GM12891 (cell line): ENCODE measurements at regions not wholly inside any gene's neighbourhood (a gene's known extent, or its start where the extent isn't known, plus 50 kb on each side); places are given as distances from the start of the nearest gene placed in this dataset.
A peak's percentile ranks its signal among the peaks of the same experiment; 100 is the strongest.
"Not testable (repeated sequence)": the region's sequence is repeated elsewhere in the genome, so short reads cannot be mapped to it uniquely, and the experiment has no call there.

ENCODE experiments used
- DNase-seq: peaks from one replicate; pipeline ENCODE4 v3.0.0; 2011; ENCODE audit warnings: low spot score; ENCODE audit not compliant: insufficient read length
- FAIRE-seq: peaks from 2 replicates; lab custom pipeline; 2011; peaks lifted over from hg19 to GRCh38; lab: Jason Lieb, UNC
- PAX5 ChIP-seq: IDR thresholded peaks from 2 replicates; pipeline ENCODE4 v1.6.1; 2011; ENCODE audit warnings: low read length, moderate library complexity, mild to moderate bottlenecking; ENCODE audit not compliant: insufficient read depth, severe bottlenecking
- POLR2A ChIP-seq: IDR thresholded peaks from 2 replicates; pipeline ENCODE4 v1.6.1; 2011; ENCODE audit warnings: low read depth, low read length, control low read depth
- POLR2AphosphoS5 ChIP-seq: IDR thresholded peaks from 2 replicates; pipeline ENCODE4 v1.6.1; 2011; ENCODE audit warnings: low read depth, low read length, control low read depth
- POU2F2 ChIP-seq: IDR thresholded peaks from 2 replicates; pipeline ENCODE4 v1.6.1; 2011; ENCODE audit warnings: low read depth, mild to moderate bottlenecking, control low read depth, low read length, moderate library complexity
- SPI1 ChIP-seq: IDR thresholded peaks from 2 replicates; pipeline ENCODE4 v1.6.1; 2011; ENCODE audit warnings: low read depth, low read length, control low read depth
- TAF1 ChIP-seq: IDR thresholded peaks from 2 replicates; pipeline ENCODE4 v1.6.1; 2011; ENCODE audit warnings: low read depth, low read length, control low read depth

DNA sequence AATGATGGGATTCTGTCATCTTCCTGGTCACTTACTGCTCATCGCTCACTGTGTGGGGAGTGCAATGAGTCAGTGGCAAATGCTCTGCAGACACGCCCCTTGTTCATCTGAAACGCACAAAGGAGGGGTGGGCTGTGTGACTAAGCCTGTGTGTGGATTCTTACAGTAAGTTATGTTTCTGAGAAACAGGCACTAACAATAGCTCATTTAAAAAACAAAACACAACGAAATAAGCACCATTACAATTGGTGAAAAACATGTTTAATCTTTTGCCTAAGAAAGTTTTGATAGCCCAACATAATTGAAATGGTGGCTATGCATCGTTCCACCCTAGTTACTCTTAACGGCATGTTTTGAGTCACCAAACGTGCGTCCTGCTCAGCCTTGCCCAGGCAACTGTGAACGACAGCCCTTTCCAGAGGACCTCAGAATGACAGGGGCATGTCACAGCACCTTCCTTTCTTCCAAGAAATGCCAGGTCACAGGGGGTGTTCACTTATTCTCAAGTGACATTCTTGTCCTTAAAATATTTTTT is 118.4 kb upstream of the SGK1 start:
- peak; percentile 33 for DNase-seq
- TF ChIP-seq POLR2A (no peak), PAX5 (peak; percentile 96)
- peak; percentile 90 for FAIRE-seq

DNA sequence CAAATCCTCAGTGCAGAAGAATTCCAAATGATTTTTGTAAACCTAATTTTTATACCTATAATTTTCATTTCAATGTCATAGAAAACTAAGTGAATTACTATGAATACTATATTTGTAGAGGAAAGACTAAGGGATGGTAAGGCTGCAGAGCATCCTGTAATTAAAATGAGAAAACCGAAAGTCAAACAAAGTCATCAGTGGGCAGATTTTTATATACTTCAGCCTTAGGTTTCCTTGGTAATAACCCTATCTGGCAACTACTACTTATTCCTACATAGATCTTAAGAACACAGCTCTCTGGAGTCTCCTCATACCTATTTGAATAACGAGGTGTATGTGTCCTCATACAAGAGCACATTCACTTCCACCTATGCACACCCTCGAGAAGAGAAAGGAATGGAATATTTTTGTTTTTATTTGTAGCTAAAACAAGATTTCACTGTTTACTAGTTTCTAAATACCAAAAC is 117.9 kb upstream of the SGK1 start:
- DNase-seq (no peak), FAIRE-seq (no peak)
- no peak for TF ChIP-seq POU2F2
- no peak for TF ChIP-seq POLR2A
- TF ChIP-seq POLR2AphosphoS5, result no peak
- TF ChIP-seq PAX5, result no peak
- no peak for TF ChIP-seq SPI1
- no peak for TF ChIP-seq TAF1

DNA sequence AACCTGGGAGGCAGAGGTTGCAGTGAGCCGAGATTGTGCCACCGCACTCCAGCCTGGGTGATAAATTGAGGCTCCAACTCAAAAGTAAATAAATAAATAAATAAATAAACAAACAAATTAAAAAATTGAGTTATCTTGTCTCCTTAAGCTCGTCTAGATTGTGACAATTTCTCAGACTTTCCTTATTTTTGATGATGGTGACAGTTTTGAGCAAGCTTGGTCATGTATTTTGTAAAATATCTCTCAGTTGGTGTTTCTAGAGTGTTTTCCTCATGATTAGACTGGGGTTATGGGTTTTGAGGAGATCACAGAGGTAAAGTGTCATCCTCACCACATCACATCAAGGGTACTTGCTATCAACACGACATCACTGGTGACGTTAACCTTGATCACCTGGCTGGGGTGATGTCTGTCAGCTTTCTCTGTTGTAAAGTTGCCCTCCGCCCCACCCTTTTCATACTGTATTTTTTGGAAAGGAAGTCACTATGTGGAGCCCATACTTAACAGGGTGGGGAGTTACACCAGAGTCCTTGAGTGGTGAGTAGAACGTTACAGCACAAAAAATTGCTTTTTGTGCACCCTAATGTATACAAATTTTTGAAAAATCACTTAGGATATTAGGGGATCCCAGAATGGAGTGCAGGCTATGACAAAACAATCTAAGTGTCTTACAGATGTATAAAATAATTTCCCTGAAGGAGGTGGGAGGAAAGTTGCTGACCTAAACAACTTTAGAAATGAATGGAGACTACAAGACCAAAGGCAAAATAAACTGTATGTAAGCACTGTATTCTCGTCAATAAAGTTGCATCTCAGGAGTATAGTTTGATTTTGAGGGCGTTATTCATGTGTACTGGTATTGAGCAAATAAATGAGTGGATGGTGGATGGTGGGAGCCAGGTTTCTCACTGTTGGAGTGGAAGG is 116.4 kb upstream of the SGK1 start:
- DNase-seq, result no peak
- TF ChIP-seq PAX5 (no peak), POLR2A (no peak), TAF1 (no peak), SPI1 (no peak), POLR2AphosphoS5 (no peak), POU2F2 (no peak)
- no peak for FAIRE-seq

DNA sequence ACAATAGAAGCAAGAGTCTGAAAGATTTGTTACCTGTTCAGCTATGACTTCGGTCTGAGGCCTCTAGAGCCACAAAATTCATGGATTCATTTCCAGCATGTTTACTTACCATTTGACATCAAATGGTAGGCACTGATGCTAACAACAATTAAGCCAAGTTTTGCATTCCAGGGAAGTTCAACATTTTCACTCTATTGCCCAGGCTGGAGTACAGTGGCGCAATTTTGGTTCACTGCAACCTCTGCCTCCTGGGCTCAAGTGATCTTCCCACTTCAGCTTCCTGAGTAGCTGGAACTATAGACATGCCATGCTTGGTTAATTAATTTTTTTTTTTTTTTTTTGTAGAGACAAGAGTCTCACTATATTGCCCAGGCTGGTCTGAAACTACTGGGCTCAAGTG is 114.1 kb upstream of the SGK1 start:
- TF ChIP-seq POLR2A (no peak), SPI1 (no peak), POLR2AphosphoS5 (no peak), POU2F2 (no peak), PAX5 (no peak)
- FAIRE-seq, result no peak
- DNase-seq, result no peak

DNA sequence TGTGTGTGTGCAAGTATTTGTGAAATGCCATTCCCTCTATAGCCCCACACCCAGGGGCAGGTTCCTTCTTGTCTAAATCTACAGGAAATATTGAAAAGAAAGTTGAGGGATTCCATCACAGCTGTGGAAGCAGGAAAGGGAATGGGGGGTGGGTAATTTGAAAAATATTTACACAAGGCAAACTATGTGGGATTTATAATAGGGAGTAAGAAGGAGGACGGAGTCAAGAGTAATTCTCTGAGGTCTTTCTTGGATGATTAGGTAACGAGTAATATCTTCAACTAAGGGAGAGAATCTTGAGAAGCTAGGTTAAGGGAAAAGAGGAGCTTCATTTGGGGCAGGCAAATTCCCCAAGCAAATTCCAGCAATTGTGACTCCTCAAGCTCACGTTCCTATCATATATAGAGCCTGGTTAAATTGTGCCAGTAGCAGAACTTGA is 113.5 kb upstream of the SGK1 start:
- no peak for TF ChIP-seq SPI1
- no peak for TF ChIP-seq PAX5
- no peak for TF ChIP-seq POLR2AphosphoS5
- no peak for TF ChIP-seq POLR2A
- no peak for TF ChIP-seq TAF1
- no peak for TF ChIP-seq POU2F2
- FAIRE-seq, result no peak
- no peak for DNase-seq

DNA sequence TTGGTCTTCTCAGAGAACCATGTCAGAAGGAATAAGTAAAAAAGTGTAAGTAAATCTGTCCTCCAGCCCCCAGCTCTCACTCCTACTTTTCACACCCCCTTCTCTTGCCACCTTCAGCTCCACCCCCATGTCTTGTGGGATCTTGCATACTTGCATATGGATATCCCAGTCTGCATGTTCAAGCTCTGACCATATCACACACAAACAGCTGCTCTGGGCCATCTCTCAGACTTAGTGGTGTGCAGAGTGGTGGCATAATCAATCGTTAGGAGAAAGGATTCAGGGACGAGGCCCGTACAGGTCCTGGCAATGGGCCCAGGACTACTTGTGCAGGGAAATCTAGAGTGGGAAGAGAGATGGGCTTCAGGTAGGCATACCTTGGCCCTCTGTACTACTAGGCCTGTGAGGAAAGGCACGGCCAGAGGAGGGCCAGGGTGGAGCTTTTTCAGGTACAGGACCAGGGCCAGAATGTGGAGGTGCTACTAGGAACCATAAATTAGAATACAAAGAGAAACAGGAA is 112.0 kb upstream of the SGK1 start:
- no peak for DNase-seq
- no peak for TF ChIP-seq POLR2AphosphoS5
- no peak for TF ChIP-seq TAF1
- TF ChIP-seq POLR2A, result no peak
- TF ChIP-seq SPI1, result no peak
- TF ChIP-seq PAX5, result no peak
- no peak for TF ChIP-seq POU2F2
- no peak for FAIRE-seq

DNA sequence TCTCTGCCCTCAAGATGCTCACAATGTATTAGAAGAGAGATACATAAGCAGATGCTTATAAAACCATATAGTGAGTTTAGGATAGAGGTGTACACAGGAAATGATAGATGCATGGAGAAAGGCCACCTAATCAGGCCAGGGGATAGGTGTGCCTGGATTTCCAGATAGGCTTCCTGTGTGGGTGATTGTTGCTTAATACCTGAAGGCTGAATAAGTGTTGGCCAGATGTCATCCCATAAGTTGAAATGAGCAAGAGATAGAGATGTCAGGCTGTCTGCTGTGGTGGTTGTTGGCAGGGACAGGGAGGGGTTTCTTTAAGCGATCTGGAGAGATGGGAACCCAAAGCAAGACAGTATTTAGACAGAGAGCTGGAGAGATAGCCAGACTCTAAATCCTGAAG is 109.8 kb upstream of the SGK1 start:
- DNase-seq (no peak), FAIRE-seq (no peak)
- TF ChIP-seq SPI1 (no peak), PAX5 (no peak), POLR2AphosphoS5 (no peak), POLR2A (no peak), POU2F2 (no peak), TAF1 (no peak)

DNA sequence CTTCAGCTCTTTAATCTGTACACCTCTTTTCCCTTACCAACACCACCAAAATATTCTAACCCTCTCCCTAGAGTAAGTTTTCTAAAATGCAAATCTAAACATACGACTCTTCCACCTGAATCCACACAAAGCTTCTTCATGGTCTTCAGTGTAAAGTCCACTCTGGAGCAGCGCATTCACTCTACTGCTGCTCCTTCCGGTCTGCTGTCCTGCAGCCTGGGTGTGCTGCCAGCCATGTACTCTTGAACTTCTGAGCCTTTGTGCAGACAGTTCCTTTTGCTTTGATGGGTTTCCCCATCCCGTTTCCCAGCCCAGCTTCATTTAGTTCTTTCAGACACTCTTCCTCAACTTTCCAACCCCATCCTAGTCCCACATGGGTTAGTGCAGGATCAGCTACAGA is 108.7 kb upstream of the SGK1 start:
- DNase-seq (no peak), FAIRE-seq (no peak)
- TF ChIP-seq POU2F2 (no peak), TAF1 (no peak), SPI1 (no peak), POLR2AphosphoS5 (no peak), PAX5 (no peak), POLR2A (no peak)

DNA sequence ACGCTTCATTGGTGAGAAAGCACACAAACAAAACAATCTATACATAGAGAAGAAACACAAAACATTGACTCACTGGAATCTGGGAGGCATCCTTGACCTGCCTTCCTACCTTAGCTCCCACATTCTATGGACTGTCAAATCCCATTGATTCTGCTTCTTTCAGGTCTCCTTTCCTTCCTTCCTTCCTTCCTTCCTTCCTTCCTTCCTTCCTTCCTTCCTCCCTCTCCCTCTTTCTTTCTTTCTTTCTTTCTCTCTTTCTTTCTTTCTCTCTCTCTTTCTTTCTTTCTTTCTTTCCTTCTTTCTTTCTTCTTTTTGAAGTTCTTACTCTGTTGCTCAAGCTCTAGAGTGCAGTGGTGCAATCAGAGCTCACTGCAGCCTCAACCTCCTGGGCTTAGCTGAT is 108.0 kb upstream of the SGK1 start:
- not testable (repeated sequence) for DNase-seq, FAIRE-seq

DNA sequence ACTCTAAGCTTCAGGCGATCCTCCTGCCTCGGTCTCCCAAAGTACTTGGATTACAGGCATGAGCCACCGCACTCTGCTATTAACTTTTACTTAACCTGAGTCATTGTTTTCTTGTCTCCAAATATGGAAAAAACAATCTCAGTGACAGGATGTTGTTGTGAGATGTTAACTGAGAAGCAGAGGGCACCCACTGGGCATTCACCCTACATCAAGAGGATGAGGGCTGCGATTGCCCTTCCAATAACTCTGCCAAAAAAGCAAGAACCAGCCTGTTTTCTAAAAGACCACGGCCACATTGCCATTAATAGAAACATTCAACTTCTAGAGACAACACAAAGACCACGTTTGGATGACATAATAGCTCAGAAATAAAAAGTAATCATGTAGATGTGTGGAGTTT is 107.6 kb upstream of the SGK1 start:
- TF ChIP-seq POLR2AphosphoS5 (no peak), POU2F2 (no peak), PAX5 (no peak), TAF1 (no peak), POLR2A (no peak)
- DNase-seq (no peak), FAIRE-seq (no peak)
